ENCODE measurements at regions not wholly inside any gene's neighbourhood (a gene's known extent, or its start where the extent isn't known, plus 50 kb on each side); places are given as distances from the start of the nearest gene placed in this dataset.

DNA sequence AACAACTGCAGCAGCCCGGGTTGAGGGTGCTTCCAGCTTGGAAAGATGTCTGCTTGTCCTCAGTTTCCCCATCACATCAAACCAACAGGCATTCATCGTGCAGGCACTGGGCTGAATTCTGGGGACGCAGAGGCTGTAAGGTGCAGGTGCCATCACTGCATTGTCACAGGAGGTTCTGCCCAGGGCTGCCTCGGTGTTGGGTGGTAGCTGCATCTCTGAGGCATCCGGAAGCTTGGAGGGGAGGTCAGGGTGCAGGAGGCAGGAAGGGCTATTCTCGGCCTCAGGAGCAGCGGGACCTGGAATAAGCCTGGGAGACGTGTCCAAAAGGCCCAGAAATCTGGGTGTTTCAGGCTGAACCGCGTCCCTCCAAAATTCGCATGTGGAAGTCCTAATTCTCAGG lies 134.6 kb downstream of the HMX1 start:
- no peak for TF ChIP-seq EZH2 (IDR thresholded peaks at IDR 0.05; ENCODE audit: borderline replicate concordance, low read depth, low read length, poor library complexity, severe bottlenecking)
- TF ChIP-seq, protein P1, sequence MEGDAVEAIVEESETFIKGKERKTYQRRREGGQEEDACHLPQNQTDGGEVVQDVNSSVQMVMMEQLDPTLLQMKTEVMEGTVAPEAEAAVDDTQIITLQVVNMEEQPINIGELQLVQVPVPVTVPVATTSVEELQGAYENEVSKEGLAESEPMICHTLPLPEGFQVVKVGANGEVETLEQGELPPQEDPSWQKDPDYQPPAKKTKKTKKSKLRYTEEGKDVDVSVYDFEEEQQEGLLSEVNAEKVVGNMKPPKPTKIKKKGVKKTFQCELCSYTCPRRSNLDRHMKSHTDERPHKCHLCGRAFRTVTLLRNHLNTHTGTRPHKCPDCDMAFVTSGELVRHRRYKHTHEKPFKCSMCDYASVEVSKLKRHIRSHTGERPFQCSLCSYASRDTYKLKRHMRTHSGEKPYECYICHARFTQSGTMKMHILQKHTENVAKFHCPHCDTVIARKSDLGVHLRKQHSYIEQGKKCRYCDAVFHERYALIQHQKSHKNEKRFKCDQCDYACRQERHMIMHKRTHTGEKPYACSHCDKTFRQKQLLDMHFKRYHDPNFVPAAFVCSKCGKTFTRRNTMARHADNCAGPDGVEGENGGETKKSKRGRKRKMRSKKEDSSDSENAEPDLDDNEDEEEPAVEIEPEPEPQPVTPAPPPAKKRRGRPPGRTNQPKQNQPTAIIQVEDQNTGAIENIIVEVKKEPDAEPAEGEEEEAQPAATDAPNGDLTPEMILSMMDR (conservative IDR thresholded peaks at IDR 0.05; ENCODE audit: low read depth, low read length), result no peak

Data from A673 (cell line).